Stimulated activated CD8-positive, alpha-beta memory T cell treated with anti-CD3 and anti-CD28 coated beads, Interleukin-15, amount 100 ng/mL, for 24 hours (primary cell): ENCODE measurements at regions not wholly inside any gene's neighbourhood (a gene's known extent, or its start where the extent isn't known, plus 50 kb on each side); places are given as distances from the start of the nearest gene placed in this dataset.

Source experiments
- DNase-seq: peaks from one replicate; pipeline ENCODE4 v3.0.0-alpha.2; 2020; ENCODE audit warnings: low read depth

- no peak for DNase-seq
Observed at GRCh38 chr20:39874049-39874893, 814.8 kb downstream of the MAFB start.

- DNase-seq: no peak
Observed at GRCh38 chr20:39873286-39873685, 815.8 kb downstream of the MAFB start.

DNA sequence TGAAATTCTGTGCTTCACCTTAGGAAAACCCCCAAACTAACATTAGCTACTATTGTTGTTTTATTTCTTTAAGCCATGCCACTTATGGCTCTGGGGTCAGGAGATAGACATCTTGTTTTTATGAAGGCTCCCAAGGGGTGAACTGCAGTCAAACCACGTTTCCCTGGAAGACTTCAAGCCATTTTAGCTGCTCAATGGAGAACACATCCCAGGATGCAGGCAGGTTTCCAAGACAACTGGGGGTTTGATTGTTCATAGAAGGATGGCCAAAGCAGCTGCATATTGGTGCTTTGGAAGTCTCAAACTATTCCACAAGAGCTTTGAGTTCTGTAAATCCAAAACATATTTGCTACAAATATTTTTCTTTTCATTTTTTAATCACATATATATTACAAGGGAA is 818.0 kb downstream of the MAFB start:
- no peak for DNase-seq

DNA sequence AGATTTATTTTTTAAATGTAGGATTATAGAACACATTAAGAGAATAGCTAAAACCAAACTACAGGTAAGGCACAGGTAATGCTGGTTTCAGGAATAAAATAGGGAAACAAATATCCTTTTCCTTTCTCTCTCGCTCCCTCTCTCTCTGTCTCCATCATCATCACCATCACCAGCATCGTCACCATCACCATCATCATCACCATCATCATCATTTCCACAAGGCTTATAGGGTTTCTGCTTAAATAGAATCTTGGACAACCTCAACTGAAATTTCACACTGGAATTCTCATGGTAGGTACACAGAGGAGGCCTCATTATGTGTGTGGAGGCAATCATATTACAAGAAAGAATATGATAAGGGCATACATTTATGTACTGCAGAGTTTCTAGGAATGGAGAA is 823.6 kb downstream of the MAFB start:
- no peak for DNase-seq

DNA sequence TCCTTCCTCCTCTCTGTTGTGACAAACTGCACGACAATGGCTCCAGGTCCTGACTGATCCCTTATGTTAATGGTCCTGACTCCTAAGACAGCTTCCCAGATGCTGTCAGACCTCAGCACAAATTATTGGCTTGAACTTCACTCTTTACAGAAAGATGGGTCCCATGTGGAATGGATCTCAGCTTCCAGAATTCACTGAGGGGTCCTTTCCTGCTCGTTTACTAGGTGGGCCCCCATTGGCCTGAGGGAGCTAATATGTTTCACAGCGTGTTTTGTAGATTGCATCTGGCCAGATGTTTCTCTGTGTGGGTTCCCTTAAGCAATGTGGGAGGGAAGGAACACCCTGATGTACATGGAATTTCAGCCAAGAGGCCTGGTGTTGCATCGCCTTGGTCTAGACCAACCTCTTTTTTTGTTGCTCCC is 826.6 kb downstream of the MAFB start:
- no peak for DNase-seq

DNA sequence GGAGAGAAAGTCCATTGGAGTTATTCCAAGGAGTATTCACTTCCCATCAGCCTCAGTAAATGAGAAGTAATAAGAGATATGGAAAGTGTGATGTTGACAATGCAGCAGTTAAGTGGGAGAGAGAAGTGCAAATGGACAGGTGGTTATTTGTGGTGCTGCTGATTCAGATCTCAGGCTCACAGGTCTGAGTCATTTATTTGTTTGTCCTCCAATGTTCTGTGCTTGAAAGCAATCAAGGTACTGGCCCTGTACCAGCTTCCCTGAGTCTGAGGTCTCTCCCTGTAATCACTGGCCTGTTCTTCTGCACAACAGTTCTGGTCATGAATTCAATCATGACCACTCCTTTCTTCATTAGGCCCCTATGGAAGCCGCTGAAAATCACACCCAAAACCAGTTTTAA is 827.7 kb downstream of the MAFB start:
- no peak for DNase-seq

DNA sequence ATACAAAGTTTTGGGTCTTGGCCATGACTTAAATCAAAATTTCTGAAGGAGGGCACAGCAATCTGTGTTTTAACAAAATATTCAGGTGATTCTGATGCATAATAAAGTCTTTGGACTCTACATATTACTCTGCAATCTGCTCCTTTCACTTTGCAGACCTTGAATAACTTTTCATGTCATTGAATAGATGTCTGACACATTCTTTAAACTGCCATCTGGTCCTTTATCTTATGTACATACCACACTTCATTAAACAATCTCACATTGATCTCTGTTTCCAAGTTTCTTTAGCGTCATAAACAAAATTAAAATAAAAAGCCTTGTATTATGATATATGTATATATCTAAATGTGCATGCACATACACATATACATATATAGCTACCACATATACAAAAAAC is 831.2 kb downstream of the MAFB start:
- DNase-seq: no peak

GRCh38 chr20:39857187-39857586 is 831.8 kb downstream of the MAFB start:
- no peak for DNase-seq

GRCh38 chr20:39855799-39856198 is 833.2 kb downstream of the MAFB start:
- no peak for DNase-seq

DNA sequence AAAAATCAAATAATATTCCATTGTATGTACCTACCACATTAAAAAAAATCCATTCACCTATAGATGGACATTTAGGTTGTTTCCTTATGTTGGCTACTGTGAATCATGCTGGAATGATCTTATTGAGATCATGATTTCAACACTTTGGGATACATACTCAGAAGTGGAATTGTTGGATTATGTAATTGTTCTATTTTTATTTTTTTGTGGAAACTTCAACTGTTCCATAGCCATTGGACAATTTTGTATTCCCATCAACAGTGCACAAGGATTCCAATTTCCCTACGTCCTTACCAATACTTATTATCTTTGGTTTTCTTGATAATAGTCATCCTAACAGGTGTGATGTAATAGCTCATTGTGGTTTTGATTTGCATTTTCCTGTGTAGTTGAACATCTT is 834.0 kb downstream of the MAFB start:
- no peak for DNase-seq

- no peak for DNase-seq
Observed at GRCh38 chr20:39853636-39854035, 835.4 kb downstream of the MAFB start.

DNA sequence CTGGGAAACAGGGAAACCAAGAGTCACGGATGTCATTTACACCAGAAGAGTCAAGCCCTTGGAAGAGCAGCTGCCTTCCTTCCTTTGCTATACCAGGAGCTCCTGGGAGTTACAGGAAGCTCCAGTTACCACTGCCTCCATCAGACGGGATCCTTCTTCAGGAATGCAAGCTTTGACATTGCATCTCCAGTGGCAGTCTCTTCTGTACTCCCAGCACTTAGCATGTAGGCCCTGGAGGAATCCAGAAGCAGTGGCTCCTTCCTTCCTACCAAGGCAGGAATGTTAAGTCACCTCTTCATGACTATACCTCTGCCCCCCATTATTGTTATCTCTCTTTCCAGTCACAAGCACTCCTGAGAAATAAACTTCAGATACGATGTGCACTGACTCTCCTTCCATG is 836.0 kb downstream of the MAFB start:
- DNase-seq: no peak

DNA sequence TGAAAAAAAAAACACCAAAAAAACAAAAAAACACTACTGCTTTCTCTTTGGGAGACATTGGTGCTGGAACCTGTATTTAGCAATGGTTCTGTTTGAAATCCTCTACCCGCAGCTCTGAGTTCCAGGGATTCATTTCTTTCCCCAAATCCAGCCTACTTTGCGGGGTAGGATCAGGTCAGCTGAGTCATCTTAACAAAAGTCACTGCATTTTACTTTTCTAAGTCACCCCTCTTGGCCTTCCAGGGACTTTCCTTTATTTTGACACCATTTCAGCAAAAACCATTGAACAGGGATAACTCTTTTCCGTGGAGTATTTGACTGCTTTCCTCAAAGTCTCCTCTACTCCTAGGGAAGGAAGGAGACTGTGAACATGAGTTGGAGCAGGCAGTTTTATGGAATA is 837.6 kb downstream of the MAFB start:
- no peak for DNase-seq

GRCh38 chr20:39850821-39851330 is 838.2 kb downstream of the MAFB start:
- no peak for DNase-seq

DNA sequence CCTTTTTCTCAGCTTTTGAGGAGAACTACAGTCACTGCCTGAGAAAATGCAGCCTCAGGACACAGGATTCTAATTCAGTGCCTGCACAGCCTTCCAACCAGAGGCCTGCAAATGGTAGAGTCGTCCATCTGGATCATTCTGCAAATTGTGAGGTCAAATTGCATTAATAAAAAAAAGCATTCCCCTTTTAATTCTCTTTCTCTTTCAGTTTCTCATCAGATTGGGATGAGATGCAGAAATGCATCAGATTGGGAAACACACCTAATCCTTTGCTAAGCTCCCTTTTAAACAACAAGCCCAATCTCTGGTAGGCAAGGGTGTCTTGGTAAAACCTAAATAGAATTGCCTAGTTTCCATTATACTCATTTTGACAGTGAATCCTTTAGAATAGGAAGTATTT is 838.8 kb downstream of the MAFB start:
- no peak for DNase-seq

GRCh38 chr20:39849664-39850063 is 839.4 kb downstream of the MAFB start:
- DNase-seq: no peak

- DNase-seq: no peak
Observed at GRCh38 chr20:39849171-39849570, 839.9 kb downstream of the MAFB start.

DNA sequence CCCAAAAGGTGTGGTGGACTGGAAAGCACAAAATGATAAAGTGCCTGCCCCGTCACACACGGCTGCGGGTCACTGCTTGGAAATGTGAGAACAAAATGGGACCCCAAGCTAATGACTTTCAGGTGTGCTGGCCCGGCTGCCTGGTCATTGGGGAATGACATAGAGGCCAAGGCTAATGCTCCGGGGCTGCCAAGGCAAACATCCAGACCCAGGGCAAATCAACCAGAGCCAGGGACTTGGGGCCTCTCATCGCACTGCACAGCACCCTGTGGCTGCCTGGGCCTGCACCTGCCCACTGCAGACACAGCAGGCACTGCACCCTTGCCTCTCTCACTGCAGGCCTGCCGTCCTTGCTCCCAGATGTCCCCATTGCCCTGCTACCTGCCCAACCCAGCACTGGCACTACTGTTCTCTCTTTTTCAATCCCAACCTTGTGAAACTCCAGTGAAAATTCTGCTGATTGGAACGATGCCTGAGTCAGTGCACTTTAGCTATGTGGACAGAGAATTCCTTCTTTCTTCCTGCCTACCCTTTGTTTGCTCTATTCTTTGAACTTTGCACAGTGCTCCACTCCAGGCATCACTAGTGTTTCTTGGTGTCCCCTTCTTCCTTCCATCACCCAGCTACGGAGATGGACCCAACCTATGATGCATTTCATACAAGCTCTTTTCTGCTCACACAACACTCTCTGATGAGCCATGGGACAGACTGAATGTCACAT is 849.5 kb downstream of the MAFB start:
- no peak for DNase-seq

GRCh38 chr20:39837561-39837960 is 851.5 kb downstream of the MAFB start:
- no peak for DNase-seq

DNA sequence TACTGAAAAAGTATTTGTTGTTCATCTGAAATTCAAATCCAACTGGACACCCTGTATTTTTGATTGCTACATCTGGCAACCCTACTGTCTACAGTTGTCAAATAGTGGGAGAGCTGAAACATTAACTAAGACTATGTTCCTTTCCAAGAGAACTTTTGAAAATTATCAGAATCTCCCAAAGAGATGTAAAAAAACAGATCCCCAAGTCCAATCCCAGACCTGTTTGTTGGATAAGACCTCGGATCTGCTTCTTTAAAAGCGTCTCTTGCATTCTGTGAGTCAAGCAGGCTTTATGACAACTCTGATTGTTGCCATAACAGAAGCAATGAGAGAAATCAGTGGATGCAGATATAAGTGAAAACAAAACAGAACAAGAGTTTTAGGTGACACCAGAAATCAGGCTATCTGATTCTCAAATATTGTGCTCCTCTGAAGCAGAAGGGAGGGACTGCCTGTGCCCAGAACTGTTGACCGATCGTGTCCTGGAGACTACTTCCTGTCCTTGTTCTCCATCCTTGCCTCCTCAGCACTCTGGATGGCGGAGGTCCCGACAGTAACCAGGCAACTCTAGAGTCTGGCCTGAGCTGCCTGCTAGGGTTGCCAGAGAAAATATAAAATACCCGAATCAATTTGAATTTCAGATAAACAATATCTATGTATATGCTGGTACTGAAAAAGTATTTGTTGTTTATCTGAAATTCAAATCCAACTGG is 853.8 kb downstream of the MAFB start:
- DNase-seq: no peak

- no peak for DNase-seq
Observed at GRCh38 chr20:39830903-39831302, 858.1 kb downstream of the MAFB start.

- no peak for DNase-seq
Observed at GRCh38 chr20:39829661-39830060, 859.4 kb downstream of the MAFB start.

- no peak for DNase-seq
Observed at GRCh38 chr20:39829256-39829655, 859.8 kb downstream of the MAFB start.
